K562 (cell line): ENCODE measurements at regions not wholly inside any gene's neighbourhood (a gene's known extent, or its start where the extent isn't known, plus 50 kb on each side); places are given as distances from the start of the nearest gene placed in this dataset.

Experiments
- ATAC-seq: fragments of 200-7000 bp; cut with Tn5 transposase; 3 replicates; pipeline ENCODE4 v1.9.1; 2020; ENCODE audit warnings: moderate library complexity
- BruUV-seq: library from RNA; stranded (reverse); fragments of 400-500 nt; replicated peaks from 2 replicates; lab custom pipeline; 2021; lab: Mats Ljungman, UMichigan
- CTCF ChIA-PET: fragments of 300-600 bp; formaldehyde crosslinking; extraction: SDS; loops from one replicate; lab custom pipeline; 2021; ENCODE audit warnings: low intra/inter-chr PET ratio; lab: Yijun Ruan, JAX
- POLR2A ChIA-PET: fragments of 300-600, 350-650 bp; sonication (Branson Sonifier 250); formaldehyde crosslinking; extraction: SDS; loops from one replicate; lab custom pipeline; 2021; ENCODE audit warnings: antibody characterized with exemption, inconsistent platforms; lab: Yijun Ruan, JAX
- DNase-seq, 4 experiments: peaks; one replicate each; pipeline versions ENCODE4 v3.0.0 to v3.0.0-alpha.2; 2011 to 2018; ENCODE audit warnings: low spot score in 3 of 4, mixed read lengths in 3 of 4; ENCODE audit errors: extremely low read depth in 1 of 4
- FAIRE-seq: peaks from 2 replicates; lab custom pipeline; 2011; peaks lifted over from hg19 to GRCh38; lab: Jason Lieb, UNC
- H2AFZ ChIP-seq: 2 replicates; pipeline ENCODE4 v1.6.0; 2011; ENCODE audit warnings: low read depth, low read length, control low read depth, inconsistent platforms
- H3K27ac ChIP-seq: fragments of 200-600 bp; 3 replicates; pipeline ENCODE4 v1.8.0; 2011; ENCODE audit warnings: low read depth, mild to moderate bottlenecking, control low read depth, inconsistent platforms, low read length, moderate library complexity, mixed read lengths; ENCODE audit errors: extremely low read depth
- H3K27me3 ChIP-seq, 2 experiments: fragments of 300-600 bp in 1 of 2; 2 replicates in 1 of 2; 3 replicates in 1 of 2; pipeline versions ENCODE4 v1.6.0 to v1.8.0; 2011; ENCODE audit warnings: inconsistent platforms in 2 of 2, low read length in 2 of 2, mild to moderate bottlenecking in 1 of 2, mixed read lengths in 1 of 2, moderate library complexity in 1 of 2; ENCODE audit not compliant: control insufficient read depth in 2 of 2, insufficient read depth in 2 of 2
- H3K36me3 ChIP-seq: fragments of 300-600 bp; 3 replicates; pipeline ENCODE4 v1.8.0; 2011; ENCODE audit warnings: mild to moderate bottlenecking, low read length, inconsistent platforms; ENCODE audit not compliant: control insufficient read depth, insufficient read depth
- H3K4me1 ChIP-seq, 2 experiments: fragments of 200-600 bp in 1 of 2; replicated peaks in 1 of 2; 2 replicates in 1 of 2; 3 replicates in 1 of 2; pipeline versions ENCODE4 v1.5.1 to v1.8.0; 2011; ENCODE audit warnings: inconsistent platforms in 2 of 2, low read length in 2 of 2, mild to moderate bottlenecking in 1 of 2, mixed read lengths in 1 of 2, moderate library complexity in 1 of 2; ENCODE audit not compliant: control insufficient read depth in 2 of 2, insufficient read depth in 2 of 2
- H3K4me2 ChIP-seq: 2 replicates; pipeline ENCODE4 v1.6.1; 2011; ENCODE audit warnings: low read length, control low read depth, inconsistent platforms, mixed read lengths; ENCODE audit not compliant: insufficient read depth
- H3K4me3 ChIP-seq: fragments of 200-600 bp; sonication (generic), shearing (Covaris generic); 2 replicates; pipeline ENCODE4 v1.5.1; 2016; ENCODE audit warnings: control low read depth, inconsistent platforms
- H3K79me2 ChIP-seq: fragments of 200-600 bp; 3 replicates; pipeline ENCODE4 v1.8.0; 2011; ENCODE audit warnings: low read length, inconsistent platforms; ENCODE audit not compliant: control insufficient read depth, insufficient read depth
- H3K9ac ChIP-seq, 2 experiments: 2 replicates each; pipeline versions ENCODE4 v1.6.0 to v1.6.1; 2011; ENCODE audit warnings: low read depth in 2 of 2, low read length in 2 of 2, control low read depth in 1 of 2, inconsistent platforms in 1 of 2, mild to moderate bottlenecking in 1 of 2, mixed read lengths in 1 of 2; ENCODE audit not compliant: insufficient read depth in 1 of 2
- H3K9me1 ChIP-seq: one replicate; pipeline ENCODE4 v1.6.0; 2011; ENCODE audit warnings: inconsistent platforms, mild to moderate bottlenecking, low read length, moderate library complexity; ENCODE audit not compliant: control insufficient read depth, insufficient read depth
- H3K9me3 ChIP-seq: replicated peaks from 2 replicates; pipeline ENCODE4 v1.5.1; 2011; ENCODE audit warnings: low read depth, low read length, inconsistent platforms; ENCODE audit not compliant: control insufficient read depth, insufficient read depth
- H4K20me1 ChIP-seq: replicated peaks from 2 replicates; pipeline ENCODE4 v1.6.1; 2011; ENCODE audit warnings: low read length, inconsistent platforms, mixed read lengths; ENCODE audit not compliant: control insufficient read depth, insufficient read depth
- ATF6 ChIP-seq: sonication (generic); formaldehyde crosslinking; IDR thresholded peaks from 2 replicates; pipeline ENCODE4 v1.4.0; 2020; ENCODE audit warnings: mild to moderate bottlenecking, missing genetic modification reagents
- HIVEP1 ChIP-seq: fragments of 250-450 bp; sonication (Bioruptor Pico); IDR thresholded peaks from 2 replicates; pipeline ENCODE4 v1.4.0; 2020; ENCODE audit warnings: mild to moderate bottlenecking
- KLF13 ChIP-seq: fragments of 450-650 bp; IDR thresholded peaks from 2 replicates; pipeline ENCODE4 v1.6.1; 2016; ENCODE audit warnings: missing genetic modification characterization, low read depth, mild to moderate bottlenecking, missing compliant biosample characterization, moderate library complexity, borderline replicate concordance
- MECOM ChIP-seq: fragments of 250-450 bp; sonication (Bioruptor Pico); IDR thresholded peaks from 2 replicates; pipeline ENCODE4 v1.8.0; 2022; ENCODE audit warnings: inconsistent platforms
- RBM14 ChIP-seq: fragments of 200-400 bp; formaldehyde crosslinking; IDR thresholded peaks from 2 replicates; pipeline ENCODE4 v1.6.1; 2018; ENCODE audit warnings: low read depth, mild to moderate bottlenecking, low read length, moderate library complexity, borderline replicate concordance; ENCODE audit not compliant: insufficient read depth
- SREBF1 ChIP-seq: fragments of 150-350 bp; IDR thresholded peaks from 2 replicates; pipeline ENCODE4 v1.6.1; 2014; ENCODE audit warnings: antibody characterized with exemption, low read depth, low read length, borderline replicate concordance
- ZNF79 ChIP-seq: fragments of 250-450 bp; sonication (Bioruptor Pico); IDR thresholded peaks from 2 replicates; pipeline ENCODE4 v1.4.0; 2020; ENCODE audit warnings: low read depth, mild to moderate bottlenecking, moderate library complexity
- WGBS: fragments of 100-300 bp; shearing (Covaris generic); methylation state at CpG from one replicate; pipeline ENCODE4 v1.1.6; 2016; ENCODE audit warnings: low coverage, mixed read lengths; ENCODE audit not compliant: insufficient coverage; ENCODE audit errors: missing lambda C conversion rate; 5-methylcytosine and 5-hydroxymethylcytosine counted together
- in situ Hi-C: fragments of 300-500 bp; cut with MboI; formaldehyde crosslinking; loops from 4 replicates; pipeline ENCODE4 v1.15.0; 2018; ENCODE audit warnings: inconsistent platforms, mixed read lengths
- intact Hi-C: fragments of 100-400 bp; cut with micrococcal nuclease; formaldehyde crosslinking; loops from 2 replicates; pipeline ENCODE4 v1.14.2; 2022

- in situ Hi-C loops, result no loop called here
- no peak for ATAC-seq
- no peak for DNase-seq
- no peaks in the 10 kb centered on the region for H3K9me3 ChIP-seq
- no peaks in the 10 kb centered on the region for H3K4me1 ChIP-seq
- H2AFZ ChIP-seq, result no peak overlapping the region
- CTCF ChIA-PET, result no interaction called here
- H3K27ac ChIP-seq, result no peak overlapping the region
- H3K36me3 ChIP-seq, result no peaks in the 10 kb centered on the region
- POLR2A ChIA-PET, result no interaction called here
- H3K4me2 ChIP-seq, result no peak overlapping the region
- no TSS peak for BruUV-seq
- no peaks in the 10 kb centered on the region for H3K79me2 ChIP-seq
- no peaks in the 10 kb centered on the region for H3K9me1 ChIP-seq
- H3K4me3 ChIP-seq, result no peak overlapping the region
- no peaks in the 10 kb centered on the region for H4K20me1 ChIP-seq
- 0% methylated on average over 3 of the region's 3 CpGs for WGBS
- no peak for TF ChIP-seq KLF13 (tag)
- no peak for TF ChIP-seq RBM14
- no peak for TF ChIP-seq HIVEP1
- no peak for TF ChIP-seq SREBF1
- no peak for TF ChIP-seq ATF6 (CRISPR knock-in tag)
- no peak for TF ChIP-seq ZNF79 (CRISPR knock-in tag)
- TF ChIP-seq MECOM (CRISPR knock-in tag), result no peak
- no peaks in the 10 kb centered on the region for H3K27me3 ChIP-seq
- intact Hi-C loops, result no loop called here
- no peak for FAIRE-seq
- H3K9ac ChIP-seq, result no peak overlapping the region
These were observed 918.2 kb upstream of the ADGRL2 start for GRCh38 chr1:80882553-80882952.
